Left ventricle myocardium superior (tissue), 1 donor: ENCODE measurements at regions not wholly inside any gene's neighbourhood (a gene's known extent, or its start where the extent isn't known, plus 50 kb on each side); places are given as distances from the start of the nearest gene placed in this dataset.

ENCODE experiments used
- ATAC-seq: fragments of 200-7000 bp; cut with Tn5 transposase; one replicate; pipeline ENCODE4 v1.9.1; 2020; ENCODE audit warnings: mild to moderate bottlenecking, moderate library complexity
- DNase-seq: peaks from one replicate; pipeline ENCODE4 v3.0.0-alpha.2; 2020
- intact Hi-C: fragments of 100-400 bp; cut with micrococcal nuclease; formaldehyde crosslinking; loops from one replicate; pipeline ENCODE4 v1.11.0; 2022
- donor health status: DM: no; HTN: yes; CAD: no; lungs with severe emphysema.

DNA sequence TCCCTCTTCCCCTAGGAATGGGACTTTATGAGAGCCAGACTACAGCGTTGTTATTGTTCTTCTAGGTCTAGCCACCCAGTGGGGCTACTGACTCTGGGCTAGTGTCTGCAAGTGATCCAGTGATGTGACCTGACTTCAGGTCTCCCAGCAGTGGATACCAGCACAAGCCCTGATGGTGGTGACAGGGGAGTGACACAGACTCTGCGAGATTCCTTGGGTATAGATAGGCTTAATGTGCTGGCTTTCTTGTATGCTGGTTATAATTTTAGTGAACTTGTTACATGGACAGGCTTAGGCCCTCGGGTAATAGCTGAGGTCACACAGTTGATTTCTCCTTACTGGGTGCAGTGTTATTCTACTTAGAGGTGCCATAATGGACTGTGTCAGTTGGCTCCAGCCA, 106.9 kb downstream of the TBC1D30 start:
- intact Hi-C loops: no loop called here
- no peak for DNase-seq
- no peak for ATAC-seq

DNA sequence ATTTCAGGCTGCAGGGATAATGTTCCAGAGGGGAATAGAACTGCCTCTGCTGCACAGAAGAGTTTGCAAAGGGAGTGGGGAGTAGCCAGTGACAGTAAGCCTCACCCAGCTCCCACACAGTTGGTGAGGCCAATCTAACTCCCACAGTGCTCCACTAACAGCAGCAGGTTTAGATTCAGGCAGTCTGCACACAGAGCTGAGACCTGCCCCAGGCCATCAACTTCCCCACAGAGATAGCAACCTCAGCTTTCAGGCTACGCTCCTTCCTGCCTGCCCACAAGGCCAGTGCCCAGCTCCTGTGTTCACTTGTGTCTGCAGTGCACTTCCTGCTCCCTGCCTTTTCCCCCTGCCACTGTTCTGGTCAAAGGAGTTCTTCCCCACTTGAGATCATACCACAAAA, 107.5 kb downstream of the TBC1D30 start:
- no peak for ATAC-seq
- DNase-seq: no peak
- intact Hi-C loops: no loop called here

DNA sequence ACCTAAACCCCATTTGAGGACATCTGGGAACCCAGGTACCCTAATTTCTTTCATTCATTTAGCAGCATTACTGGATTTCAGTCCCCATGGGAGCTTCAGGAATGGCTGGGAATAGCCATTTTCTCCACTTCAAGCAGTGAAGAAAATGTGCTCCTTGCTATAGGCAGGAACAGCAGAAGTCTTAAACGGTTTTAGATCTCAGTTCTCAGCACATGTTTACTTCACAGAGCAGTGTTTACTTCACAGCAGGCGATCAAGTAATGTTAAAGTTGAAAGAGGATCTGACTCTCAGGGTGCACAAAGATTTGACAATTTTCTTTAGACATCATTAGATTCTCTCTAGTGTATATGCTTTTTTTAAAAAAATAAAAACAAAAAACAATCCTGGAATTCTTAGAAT, 109.3 kb downstream of the TBC1D30 start:
- ATAC-seq (no peak), DNase-seq (no peak)
- intact Hi-C loops: no loop called here

GRCh38 chr12:64937452-64937851, 113.0 kb downstream of the TBC1D30 start:
- no peak for ATAC-seq

GRCh38 chr12:64938179-64938578, 113.7 kb downstream of the TBC1D30 start:
- intact Hi-C loops: no loop called here
- no peak for DNase-seq
- ATAC-seq: no peak

More at GRCh38 chr12:64937452-64937851, 113.0 kb downstream of the TBC1D30 start:
- DNase-seq: no peak
- intact Hi-C loops: no loop called here

DNA sequence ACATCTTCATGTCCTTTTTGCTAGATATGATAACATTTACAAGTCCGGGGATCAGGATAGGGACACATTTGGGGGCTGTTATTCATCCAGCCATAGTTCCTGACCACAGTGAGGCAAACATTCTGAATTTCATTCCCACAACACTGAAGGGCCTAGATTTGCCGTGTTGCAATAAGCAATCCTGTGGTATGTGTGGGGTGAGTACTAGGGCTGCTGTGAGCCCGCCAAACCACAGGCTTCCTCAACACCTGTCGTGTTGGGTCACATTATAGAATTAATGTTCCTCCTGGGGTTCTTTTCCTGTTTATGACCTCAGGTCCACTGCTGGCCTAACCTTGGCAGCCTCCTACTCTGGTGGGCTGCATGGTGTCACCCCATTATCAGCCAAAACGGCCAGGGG, 119.2 kb downstream of the TBC1D30 start:
- ATAC-seq (no peak), DNase-seq (no peak)

GRCh38 chr12:64944966-64945365, 120.5 kb downstream of the TBC1D30 start:
- DNase-seq (no peak), ATAC-seq (no peak)
- intact Hi-C loops: no loop called here

More for the DNA sequence above, 119.2 kb downstream of the TBC1D30 start:
- intact Hi-C loops: no loop called here

DNA sequence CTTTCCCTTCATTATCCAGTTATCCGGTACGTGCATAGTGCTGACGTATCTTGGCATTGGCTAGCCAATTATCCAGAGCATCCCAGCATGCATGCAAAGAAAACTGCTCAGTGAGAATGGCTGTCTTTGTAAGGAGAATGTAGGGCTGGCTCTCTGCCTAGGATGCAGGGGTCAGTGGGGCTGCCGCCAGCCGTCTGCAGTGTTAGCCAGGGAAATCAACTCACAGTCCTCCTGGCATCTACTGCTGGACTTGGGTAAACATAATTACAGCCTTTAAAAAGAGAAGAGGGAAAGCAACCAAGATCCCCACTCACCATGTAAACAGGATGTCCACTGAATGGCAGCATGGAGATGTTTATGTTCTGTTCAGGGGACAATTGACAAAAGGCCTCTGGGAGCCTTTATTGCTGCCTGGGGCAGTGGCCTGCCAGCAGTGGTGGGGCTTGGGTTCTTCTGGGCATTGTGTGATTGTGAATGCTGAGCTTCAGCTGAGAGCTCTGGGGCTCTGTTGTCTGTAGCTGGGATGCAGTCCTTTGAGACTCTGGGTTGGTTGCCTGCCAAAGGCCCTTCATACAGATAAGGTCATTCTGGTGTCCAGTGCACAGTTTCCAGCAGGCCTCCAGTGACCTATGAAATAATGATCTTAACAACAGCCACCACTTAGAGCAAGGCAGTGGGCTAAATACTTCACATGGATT, 121.8 kb downstream of the TBC1D30 start:
- peak; percentile 72 for DNase-seq
- peak; percentile 96 for ATAC-seq
- intact Hi-C loops: no loop called here

- no peak for ATAC-seq
- intact Hi-C loops: no loop called here
Observed at GRCh38 chr12:64950711-64951298, 126.4 kb downstream of the TBC1D30 start.

DNA sequence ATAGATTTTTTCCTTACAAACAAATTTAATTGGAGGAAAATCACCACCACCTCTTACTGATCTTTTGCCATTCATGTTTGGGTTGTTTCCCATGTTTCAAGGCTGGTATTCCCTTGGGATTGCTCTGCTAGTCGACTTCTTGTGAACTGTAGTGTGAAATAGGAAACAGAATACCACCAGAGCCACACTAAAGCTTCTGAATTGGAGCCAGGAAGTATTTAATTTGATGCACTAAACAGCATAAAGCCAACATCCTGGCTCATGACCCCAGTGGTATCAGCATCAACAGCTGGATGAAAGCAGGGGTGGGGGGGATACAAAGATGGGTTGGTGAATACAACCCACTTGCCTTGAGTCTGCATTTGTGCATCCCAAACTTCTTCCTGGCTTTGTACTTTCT, 127.5 kb downstream of the TBC1D30 start:
- intact Hi-C loops: no loop called here
- DNase-seq: no peak
- ATAC-seq: no peak

More at GRCh38 chr12:64950711-64951298, 126.4 kb downstream of the TBC1D30 start:
- DNase-seq: no peak

- ATAC-seq (no peak), DNase-seq (no peak)
- intact Hi-C loops: no loop called here
Observed at GRCh38 chr12:64955746-64956145, 131.3 kb downstream of the TBC1D30 start.

GRCh38 chr12:64965920-64966319, 141.5 kb downstream of the TBC1D30 start:
- ATAC-seq: no peak
- no peak for DNase-seq
- intact Hi-C loops: no loop called here

- intact Hi-C loops: no loop called here
- no peak for DNase-seq
- no peak for ATAC-seq
Observed at GRCh38 chr12:64968989-64969819, 144.8 kb downstream of the TBC1D30 start.

DNA sequence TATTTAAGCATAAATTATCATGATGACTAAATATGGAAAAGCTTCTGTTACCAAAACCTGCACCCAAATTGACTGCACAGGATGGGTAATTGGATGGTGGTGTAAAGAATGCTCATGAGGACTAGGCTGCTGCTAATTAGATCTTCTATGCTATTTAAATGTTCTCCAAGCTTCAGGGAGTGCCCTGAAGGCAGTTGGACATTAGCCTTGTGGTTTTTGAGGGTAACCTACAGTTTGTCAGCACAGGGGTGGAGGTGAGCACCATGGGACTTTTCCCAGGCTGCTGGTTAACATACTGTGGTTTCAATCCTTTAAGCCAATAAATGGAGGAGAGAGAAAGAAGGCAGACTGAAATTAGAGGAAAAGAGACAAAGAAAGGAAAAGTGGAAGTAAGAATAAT, 145.0 kb downstream of the WIF1 start:
- no peak for ATAC-seq
- intact Hi-C loops: no loop called here
- DNase-seq: no peak

GRCh38 chr12:64983771-64984278, 137.3 kb downstream of the WIF1 start:
- DNase-seq (no peak), ATAC-seq (no peak)
- intact Hi-C loops: no loop called here

- ATAC-seq (no peak), DNase-seq (no peak)
- intact Hi-C loops: no loop called here
Observed at GRCh38 chr12:64991121-64991611, 129.9 kb downstream of the WIF1 start.

- intact Hi-C loops: no loop called here
- no peak for DNase-seq
- no peak for ATAC-seq
Observed at GRCh38 chr12:64992116-64992515, 129.0 kb downstream of the WIF1 start.

DNA sequence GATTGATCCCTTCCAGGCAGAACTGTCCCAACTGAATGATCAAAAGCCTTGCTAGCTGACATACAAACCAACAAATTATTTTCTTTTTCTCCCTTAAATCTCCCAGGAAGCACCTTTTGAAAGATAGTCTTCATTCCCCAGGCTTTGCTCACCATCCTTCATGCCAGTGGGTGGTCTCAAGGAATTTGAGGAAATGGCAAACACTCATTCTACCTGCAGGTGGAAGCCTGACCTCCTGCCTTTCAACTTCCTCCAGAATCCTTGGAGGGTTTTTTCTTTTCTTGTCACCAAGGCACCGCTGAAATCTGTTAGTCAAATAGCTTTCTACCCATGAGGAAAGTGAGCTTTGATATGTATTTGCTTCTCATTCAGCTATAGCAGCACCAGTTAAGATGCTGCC, 128.5 kb downstream of the WIF1 start:
- DNase-seq: no peak
- ATAC-seq: no peak
- intact Hi-C loops: no loop called here

- intact Hi-C loops: no loop called here
- ATAC-seq (no peak), DNase-seq (no peak)
Observed at GRCh38 chr12:64993461-64993860, 127.6 kb downstream of the WIF1 start.

DNA sequence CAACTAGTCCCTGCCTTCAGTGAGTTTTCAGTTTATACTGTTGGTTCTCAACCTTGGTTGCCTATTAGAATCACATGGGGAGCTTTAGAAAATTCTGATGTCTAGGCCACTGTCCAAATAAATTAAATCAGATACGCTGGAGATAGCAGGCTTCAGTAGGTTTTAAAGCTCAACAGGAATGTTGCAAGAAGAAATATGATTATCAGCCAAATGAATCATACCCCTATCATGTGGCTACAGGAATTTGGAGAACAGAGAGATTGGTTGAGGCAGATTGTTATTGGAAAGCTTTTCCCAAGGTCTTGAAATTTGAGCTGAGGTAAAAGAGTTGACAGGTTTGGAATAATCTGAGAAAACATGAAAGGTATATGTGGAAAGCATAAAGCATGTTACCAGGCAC, 125.3 kb downstream of the WIF1 start:
- ATAC-seq: no peak
- intact Hi-C loops: no loop called here
- no peak for DNase-seq
